ENCODE measurements at regions not wholly inside any gene's neighbourhood (a gene's known extent, or its start where the extent isn't known, plus 50 kb on each side); places are given as distances from the start of the nearest gene placed in this dataset.

DNA sequence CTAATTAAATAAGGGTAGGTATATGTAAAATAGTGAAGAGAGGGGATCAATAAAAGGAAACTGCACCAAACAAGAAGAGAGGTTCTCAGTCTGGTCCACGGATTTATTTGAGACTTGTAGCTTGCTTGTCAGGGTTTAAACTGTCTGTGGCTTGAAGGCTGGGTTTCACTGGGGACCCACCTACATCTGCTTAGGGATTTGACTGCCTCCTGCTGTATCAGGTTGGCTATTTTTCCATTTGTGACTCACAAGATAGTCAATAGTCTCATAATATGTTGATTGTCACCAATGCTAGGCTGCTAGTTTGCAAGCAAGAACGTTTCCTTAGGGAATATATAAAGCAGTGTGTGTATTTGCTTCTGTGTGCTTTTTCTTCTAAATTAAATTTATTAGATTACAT, 1950.7 kb upstream of the IGFBP7 start:
- no peak for DNase-seq (ENCODE audit: low read depth)
- in situ Hi-C loops (cut with HindIII; ENCODE audit: low pct_unique_long_range_greater_than_20kb, low sequenced_read_pairs): no loop called here

DNA sequence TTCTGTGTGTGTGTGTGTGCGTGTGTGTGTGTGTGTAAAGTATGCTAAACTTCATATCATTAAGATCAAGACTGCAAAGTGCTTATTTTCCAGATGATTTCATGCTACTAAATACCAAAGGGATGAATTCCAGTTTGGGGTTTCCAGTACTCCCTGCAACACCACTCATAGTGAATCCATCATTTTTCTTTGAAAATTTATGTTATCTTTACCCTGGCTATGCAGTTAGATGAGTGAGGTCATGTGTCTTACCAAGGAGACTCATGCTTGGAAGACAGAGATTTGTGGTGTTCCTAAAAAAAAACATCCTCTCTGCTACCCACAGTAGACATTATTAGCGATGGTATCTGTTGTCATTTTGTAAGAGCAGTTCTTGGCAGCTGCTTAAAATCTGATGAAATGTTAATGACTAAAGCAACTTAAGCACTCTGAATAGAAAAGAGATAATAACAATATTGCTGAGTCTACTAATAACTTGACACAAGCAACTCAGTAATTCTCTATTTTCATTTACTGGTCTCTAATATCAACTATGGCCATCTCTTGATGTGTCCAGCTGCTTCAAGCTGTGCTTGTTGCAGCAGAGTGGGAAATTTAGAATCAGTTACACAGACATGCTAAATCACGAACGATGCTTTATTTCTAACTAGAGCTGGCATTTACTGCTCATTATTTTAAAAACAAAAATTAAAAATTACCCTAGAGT, 1953.0 kb upstream of the IGFBP7 start:
- in situ Hi-C loops (cut with HindIII; ENCODE audit: low pct_unique_long_range_greater_than_20kb, low sequenced_read_pairs): no loop called here
- no peak for DNase-seq (ENCODE audit: low read depth)

DNA sequence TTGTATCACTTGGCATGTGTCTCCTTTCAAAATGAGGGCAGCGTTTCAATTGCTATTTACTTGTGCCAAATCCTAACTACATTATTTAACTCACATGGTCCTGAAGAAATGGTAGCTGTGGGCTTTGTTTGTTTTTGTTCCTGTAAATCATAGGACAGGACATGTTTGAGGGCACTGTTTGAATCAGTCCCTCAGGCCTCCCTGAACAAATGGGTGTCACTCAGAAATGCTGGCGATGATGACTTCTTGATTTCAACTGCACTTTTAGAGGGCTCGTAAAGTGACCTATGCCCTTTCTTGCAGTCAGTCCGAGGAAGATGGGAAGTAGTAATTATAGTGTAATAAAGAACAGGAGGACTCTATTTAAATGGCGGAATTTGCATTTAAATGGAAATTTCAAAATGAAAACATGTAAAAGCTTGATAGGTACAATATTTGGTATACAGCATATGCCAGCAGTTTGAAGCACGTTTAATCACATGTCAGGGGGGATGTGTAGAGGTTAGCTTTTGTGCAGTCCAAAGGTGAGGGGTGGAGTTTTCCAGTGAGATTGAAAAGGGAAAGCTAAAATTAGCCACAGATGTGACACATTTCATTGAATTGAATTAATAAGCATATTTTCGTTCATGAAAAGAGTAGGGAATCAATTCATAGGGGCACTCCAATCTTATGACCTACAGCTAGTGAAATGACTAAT, 1958.7 kb upstream of the IGFBP7 start:
- no peak for DNase-seq (ENCODE audit: low read depth)
- in situ Hi-C loops (cut with HindIII; ENCODE audit: low pct_unique_long_range_greater_than_20kb, low sequenced_read_pairs): no loop called here

DNA sequence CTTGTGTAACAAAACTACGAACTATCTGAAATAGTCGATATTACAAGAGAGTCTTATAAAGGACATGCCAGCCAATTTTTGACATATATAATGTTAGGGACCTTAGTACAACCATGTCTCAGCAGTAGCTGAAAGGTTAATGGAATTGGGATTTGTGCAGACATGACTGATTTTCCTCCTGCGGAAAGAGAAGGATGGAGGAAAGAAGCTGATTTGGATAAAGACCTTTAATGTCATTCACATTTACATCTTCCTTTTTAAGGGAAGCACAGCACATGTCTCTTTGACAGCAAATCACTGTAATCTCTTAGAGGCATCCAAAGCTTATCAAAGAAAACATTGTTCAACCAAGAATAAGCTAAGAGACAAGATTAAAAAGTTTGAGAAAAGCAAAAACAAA, 1976.2 kb upstream of the IGFBP7 start:
- in situ Hi-C loops (cut with HindIII; ENCODE audit: low pct_unique_long_range_greater_than_20kb, low sequenced_read_pairs): no loop called here
- DNase-seq (ENCODE audit: low read depth): no peak

DNA sequence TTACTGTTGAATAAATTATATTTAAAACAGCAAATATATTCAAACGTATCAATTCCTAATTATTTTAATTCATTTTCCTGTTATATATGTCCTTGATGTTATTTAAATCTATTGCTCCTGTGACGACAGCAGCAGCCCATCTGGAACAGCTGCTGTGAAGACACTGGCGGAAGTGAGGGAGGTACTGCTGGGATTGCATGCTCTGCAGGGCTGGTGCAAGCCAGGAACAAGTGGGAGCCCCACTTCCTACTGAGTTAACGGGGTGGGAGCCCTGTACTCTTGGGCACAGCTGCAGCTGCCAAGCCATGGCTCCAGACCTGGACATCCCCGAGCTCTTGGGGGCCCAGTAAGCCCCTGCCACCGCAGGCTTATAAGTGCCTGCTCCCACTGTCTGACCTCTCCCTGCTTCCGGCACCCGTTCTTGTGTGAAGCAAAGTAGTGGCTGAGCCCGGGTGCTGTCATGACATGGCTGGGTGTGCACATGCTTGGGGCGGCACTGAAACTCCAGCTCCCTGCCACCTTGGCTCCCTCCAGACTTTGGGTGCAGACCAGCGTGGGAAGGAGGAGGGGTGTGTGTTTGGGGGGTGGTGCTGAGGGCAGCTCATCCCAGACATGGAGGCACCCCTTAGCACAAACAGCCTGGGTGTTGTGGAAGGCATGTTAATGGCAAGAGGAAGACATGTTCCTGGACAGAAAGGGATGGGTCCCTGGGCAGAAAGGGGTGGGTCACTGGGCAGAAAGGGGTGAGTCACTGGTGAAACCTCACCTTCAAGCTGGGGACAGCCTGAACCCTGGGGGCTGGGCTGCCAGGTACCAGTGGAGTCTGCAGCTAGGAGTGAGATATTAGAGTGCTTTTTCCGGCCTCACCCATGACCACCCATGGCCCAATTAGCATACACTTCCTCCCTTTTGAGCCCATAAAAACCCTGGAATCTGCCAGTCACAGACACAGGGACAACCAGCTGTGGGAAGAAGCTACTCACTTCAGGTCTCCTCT, 1981.3 kb upstream of the IGFBP7 start:
- no peak for DNase-seq (ENCODE audit: low read depth)
- in situ Hi-C loops (cut with HindIII; ENCODE audit: low pct_unique_long_range_greater_than_20kb, low sequenced_read_pairs): no loop called here

DNA sequence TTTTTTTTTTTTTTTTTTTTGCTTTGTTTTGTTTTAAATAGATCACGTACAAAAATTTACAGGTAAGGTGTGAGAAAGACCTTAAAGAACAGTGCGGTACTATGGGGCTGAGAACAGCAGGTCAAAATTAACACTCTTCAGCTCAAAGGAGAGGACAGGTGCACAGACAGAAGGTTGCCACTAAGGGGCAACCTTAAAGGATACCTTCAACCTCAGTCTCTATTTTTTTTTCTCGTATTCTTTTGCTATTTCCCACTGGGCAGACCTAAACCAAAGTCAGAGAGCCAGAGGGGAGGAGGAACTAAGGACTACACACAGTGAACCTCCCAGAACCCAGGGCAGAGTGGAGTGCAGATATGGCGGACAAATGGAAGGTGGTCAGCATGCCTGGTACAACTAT, 1984.3 kb upstream of the IGFBP7 start:
- DNase-seq (ENCODE audit: low read depth): no peak
- in situ Hi-C loops (cut with HindIII; ENCODE audit: low pct_unique_long_range_greater_than_20kb, low sequenced_read_pairs): no loop called here

DNA sequence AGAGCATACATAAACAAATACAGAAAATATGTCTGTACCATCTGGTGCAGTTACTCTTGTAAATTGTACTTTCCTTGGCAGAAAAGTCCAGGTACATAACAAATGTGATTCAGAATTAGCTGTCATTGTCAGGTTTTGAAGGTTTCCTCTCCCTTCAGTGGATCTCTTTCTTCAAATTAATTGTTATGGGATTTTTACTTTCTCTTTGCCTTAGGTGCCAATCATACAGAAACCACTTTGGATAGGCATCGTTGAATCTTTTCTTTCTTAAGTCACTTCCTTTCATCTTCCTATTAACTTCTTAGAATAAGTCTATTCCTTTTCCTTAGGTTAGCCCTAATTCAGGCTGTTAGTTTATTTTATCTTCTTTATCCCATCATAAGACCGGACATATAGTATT, 1992.1 kb upstream of the IGFBP7 start:
- in situ Hi-C loops (cut with HindIII; ENCODE audit: low pct_unique_long_range_greater_than_20kb, low sequenced_read_pairs): no loop called here
- no peak for DNase-seq (ENCODE audit: low read depth)

DNA sequence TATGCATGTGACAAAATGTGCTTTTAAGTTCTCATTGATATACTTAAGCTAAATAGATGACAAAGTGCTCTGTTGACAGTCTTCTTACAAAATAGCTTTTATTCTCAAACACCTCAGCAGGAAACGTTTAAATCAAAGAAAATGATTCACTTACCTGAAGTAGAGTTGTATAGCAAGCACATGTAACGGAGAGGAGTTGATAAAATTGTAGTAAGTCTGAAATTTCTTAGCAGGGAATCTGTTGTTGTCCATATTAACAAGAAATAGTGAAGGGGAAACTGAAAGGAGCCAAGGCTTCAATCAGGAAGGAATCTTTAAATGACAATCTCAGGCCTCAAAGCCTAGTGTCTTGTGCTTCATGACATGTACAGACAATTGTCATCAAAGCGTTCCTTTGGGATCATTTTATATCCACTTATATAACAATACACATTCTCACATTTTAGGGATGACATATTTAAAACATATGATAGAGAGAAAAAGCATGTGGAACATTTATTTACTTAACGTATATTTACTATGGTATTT, 2010.2 kb upstream of the IGFBP7 start:
- in situ Hi-C loops (cut with HindIII; ENCODE audit: low pct_unique_long_range_greater_than_20kb, low sequenced_read_pairs): no loop called here
- DNase-seq (ENCODE audit: low read depth): no peak

DNA sequence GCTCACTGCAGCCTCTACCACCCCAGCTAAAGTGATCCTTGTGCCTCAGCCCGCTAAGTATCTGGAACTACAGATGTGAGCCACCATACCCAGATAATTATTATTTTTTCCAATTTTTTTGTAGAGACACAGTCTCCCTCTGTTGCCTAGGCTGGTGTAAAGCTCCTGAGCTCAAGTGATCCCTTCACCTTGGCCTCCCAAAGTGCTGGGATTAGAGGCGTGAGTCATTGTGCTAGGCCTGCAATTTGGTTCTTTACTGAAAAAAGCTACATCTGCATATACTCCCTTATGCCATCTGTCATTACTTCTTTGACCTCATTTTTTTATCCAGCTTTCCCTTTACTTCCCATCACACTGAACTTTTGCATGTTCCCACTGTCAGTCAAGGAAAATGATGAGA, 2012.4 kb upstream of the IGFBP7 start:
- in situ Hi-C loops (cut with HindIII; ENCODE audit: low pct_unique_long_range_greater_than_20kb, low sequenced_read_pairs): no loop called here
- no peak for DNase-seq (ENCODE audit: low read depth)

DNA sequence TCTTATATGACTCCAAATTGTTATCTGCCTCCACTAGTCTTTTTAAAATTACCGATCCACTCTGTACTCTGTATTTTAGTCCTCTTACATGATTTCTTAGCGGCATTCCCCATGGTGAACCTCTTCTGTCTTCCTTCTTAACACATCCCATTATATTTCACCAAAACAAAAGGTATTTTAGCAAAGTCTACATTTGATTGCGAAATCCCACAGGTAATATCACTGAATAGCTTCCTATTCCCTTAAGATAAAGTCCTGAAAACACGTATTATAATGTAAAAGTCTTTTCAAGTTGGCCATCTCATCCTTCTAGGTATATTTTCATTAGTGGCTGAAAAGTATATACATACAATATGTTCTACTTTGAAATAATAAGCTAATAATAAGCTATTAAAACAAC, 2016.0 kb upstream of the IGFBP7 start:
- in situ Hi-C loops (cut with HindIII; ENCODE audit: low pct_unique_long_range_greater_than_20kb, low sequenced_read_pairs): no loop called here
- no peak for DNase-seq (ENCODE audit: low read depth)

DNA sequence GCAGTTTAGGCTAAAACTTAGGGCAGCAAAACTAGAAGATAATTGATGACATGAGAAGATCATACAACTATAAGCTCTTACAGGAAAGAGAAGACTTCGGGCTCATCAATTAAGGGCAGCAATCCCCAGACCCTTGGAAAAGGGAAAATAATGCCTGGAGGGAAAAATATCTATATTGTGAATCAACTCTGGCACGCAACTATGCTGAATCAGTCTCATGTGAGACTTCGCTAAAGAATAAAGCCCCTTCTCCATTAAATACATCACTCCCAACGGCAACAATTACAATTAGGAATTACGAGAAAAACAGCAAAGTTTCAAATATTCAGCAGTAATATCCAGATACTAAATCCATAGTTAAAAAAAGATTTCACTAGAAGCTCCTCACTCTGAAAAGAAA, 2016.8 kb upstream of the IGFBP7 start:
- in situ Hi-C loops (cut with HindIII; ENCODE audit: low pct_unique_long_range_greater_than_20kb, low sequenced_read_pairs): no loop called here
- no peak for DNase-seq (ENCODE audit: low read depth)

DNA sequence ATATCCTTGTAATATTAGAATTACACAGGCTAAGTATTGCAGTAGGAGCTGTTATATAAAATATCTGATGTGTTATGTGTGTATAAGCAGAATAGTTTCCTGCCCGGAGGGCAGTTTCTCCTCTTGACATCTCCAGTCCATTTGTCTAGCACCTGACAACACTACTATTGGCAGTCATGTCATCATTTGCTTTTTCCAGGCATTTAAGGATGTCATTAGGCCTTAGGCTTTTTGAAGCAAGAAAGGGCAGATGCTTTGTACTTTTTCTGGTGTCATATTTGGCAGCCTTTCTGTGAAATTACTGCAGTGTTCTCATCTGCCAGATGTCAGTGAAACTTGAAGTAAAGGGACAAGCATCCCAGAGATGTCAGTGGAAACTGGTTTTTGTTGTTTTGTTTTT, 2017.6 kb upstream of the IGFBP7 start:
- no peak for DNase-seq (ENCODE audit: low read depth)
- in situ Hi-C loops (cut with HindIII; ENCODE audit: low pct_unique_long_range_greater_than_20kb, low sequenced_read_pairs): no loop called here

DNA sequence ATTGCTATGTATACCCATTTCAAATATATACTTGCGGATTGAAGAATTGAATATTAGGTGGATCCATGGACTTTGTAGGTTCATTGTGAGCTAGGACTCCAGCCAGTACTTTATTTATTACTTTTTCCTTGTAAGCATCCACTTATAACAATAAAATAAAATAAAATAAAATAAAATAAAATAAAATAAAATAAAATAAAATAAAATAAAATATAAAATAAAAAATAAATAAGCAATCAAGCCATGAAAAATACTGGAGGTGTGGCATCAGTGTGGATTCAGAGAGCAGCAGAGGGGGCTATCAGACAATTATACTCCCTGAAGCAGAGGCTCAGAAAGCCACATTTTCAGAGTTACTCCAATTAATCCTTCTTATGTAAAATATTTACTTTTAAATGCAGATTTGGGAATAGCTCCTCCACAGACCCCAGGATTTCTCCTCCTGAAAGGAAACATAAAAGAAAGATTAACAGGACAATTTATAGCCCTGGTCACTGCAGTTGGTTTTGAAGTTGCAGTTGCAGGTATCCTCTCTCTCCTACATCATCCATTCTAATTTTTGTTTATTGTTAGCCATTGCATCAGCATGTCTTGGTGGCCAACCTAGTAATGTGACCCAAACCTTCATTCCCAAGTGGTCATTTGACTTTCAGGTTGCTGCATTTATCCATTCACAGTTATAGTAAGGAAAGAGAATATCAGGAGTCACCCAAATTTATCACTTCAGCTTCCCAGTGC, 2025.2 kb upstream of the IGFBP7 start:
- in situ Hi-C loops (cut with HindIII; ENCODE audit: low pct_unique_long_range_greater_than_20kb, low sequenced_read_pairs): no loop called here
- DNase-seq (ENCODE audit: low read depth): no peak

DNA sequence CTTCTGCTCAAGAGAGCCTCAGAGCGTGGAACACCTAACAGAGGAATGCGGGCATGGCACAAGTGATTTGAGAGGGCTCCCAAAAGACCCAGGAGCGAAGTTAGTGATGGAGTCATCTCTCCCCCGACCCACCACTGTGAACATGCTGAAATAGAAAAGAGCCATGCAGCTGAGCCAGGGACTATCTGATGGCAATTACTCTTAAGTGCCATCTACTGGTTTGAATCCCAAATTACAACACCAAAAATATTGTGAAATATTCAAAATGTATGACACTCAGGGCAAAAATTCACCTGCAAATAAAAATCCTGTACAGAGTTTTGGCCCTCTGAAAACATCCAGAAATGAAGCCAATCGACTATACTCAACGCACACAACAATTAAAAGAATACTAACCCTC, 2038.9 kb upstream of the ADGRL3 start:
- in situ Hi-C loops (cut with HindIII; ENCODE audit: low pct_unique_long_range_greater_than_20kb, low sequenced_read_pairs): no loop called here
- no peak for DNase-seq (ENCODE audit: low read depth)

DNA sequence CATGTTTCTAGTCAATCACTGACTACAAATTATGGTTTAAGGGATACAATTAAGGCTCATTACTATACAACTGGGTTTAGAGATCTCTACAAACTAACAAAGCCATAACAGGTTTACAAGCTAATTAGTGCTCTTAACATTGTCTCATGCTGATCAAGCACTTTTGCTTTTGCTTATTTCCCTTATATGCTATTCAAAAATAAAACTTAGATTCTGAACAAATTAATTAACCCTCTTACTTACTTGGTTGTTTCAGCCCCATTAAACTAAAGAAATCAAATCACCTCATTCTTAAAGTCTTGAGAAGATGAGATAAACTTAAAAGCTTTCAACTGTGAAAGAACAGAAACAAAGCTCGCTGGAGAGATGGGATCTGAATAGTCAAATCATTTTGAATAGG, 2024.5 kb upstream of the ADGRL3 start:
- in situ Hi-C loops (cut with HindIII; ENCODE audit: low pct_unique_long_range_greater_than_20kb, low sequenced_read_pairs): no loop called here
- DNase-seq (ENCODE audit: low read depth): no peak

DNA sequence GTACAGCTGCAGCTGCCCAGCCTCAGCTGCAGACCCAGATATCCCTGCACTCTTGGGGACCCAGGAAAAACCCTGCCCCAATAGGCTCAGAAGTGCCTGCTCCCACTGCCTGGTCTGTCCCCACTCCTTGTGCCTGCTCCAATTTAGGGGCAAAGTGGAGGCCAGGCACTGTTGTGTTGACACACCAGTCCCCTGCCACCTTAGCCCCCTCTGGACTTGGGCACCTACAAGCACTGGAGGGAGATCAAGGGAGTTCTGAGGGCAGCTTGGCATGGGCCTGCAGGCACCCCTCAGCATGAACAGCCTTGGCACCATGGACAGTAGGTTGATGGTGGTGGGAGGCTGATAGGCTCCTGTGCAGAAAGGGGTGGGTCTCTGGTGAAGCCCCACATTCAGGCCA, 2020.8 kb upstream of the ADGRL3 start:
- in situ Hi-C loops (cut with HindIII; ENCODE audit: low pct_unique_long_range_greater_than_20kb, low sequenced_read_pairs): no loop called here
- DNase-seq (ENCODE audit: low read depth): no peak

DNA sequence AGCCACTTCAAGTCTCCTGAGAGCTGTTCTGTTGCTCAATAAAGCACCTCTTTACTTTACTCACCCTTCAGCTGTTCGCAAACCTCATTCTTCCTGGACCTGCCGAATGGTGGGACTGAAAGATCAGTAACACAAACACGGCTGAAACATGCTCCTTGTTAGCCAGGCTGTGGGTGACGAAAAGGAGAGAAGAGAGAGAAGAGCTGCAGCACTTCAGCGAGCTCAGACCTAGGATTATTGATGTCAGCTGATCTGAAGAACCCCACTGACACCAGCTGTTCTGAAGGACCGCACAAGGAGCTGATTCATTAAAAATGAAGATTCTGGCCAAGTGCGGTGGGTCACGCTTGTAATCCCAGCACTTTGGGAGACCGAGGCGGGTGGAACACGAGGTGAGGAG, 2020.0 kb upstream of the ADGRL3 start:
- in situ Hi-C loops (cut with HindIII; ENCODE audit: low pct_unique_long_range_greater_than_20kb, low sequenced_read_pairs): no loop called here
- no peak for DNase-seq (ENCODE audit: low read depth)

DNA sequence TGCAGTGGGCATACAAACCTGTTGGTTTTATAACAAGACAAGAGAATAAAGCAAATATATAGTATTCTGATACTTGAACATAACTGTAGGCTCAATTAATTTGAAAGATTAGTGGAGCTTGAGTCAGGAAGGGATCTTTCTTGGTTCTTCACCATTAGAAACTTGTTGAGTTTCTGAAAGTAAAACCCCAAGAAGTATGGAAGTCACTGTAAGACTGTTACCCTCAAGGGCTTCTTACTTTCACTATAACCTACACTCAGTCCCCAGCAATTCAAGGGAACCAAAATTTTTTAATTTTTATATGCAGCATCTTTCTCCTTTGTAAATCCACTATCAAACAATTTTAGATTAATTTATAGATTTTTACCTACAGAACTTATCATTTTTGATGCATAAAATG, 2019.2 kb upstream of the ADGRL3 start:
- in situ Hi-C loops (cut with HindIII; ENCODE audit: low pct_unique_long_range_greater_than_20kb, low sequenced_read_pairs): no loop called here

More for the DNA sequence above, 2019.2 kb upstream of the ADGRL3 start:
- DNase-seq (ENCODE audit: low read depth): no peak

Data from Caki2 (cell line).